VCaP (cell line): ENCODE measurements at regions not wholly inside any gene's neighbourhood (a gene's known extent, or its start where the extent isn't known, plus 50 kb on each side); places are given as distances from the start of the nearest gene placed in this dataset.

Experiments used
- H3K27ac ChIP-seq: fragments of 450-650 bp; 2 replicates; pipeline ENCODE4 v1.5.1; 2017
- CTCF ChIP-seq: fragments of 450-650 bp; conservative IDR thresholded peaks from 2 replicates; pipeline ENCODE4 v1.5.1; 2017; ENCODE audit warnings: mild to moderate bottlenecking, moderate library complexity

- no peak overlapping the region for H3K27ac ChIP-seq
- no peak for TF ChIP-seq CTCF
Observed at GRCh38 chr6:62940848-62941247, 270.4 kb upstream of the FKBP1C start.

- TF ChIP-seq CTCF: no peak
- no peak overlapping the region for H3K27ac ChIP-seq
Observed at GRCh38 chr6:62942000-62942399, 269.3 kb upstream of the FKBP1C start.

- H3K27ac ChIP-seq: no peak overlapping the region
- TF ChIP-seq CTCF: no peak
Observed at GRCh38 chr6:62968834-62969233, 242.4 kb upstream of the FKBP1C start.

- H3K27ac ChIP-seq: no peak overlapping the region
- TF ChIP-seq CTCF: no peak
Observed at GRCh38 chr6:62971976-62972658, 239.2 kb upstream of the FKBP1C start.

- no peak overlapping the region for H3K27ac ChIP-seq
- TF ChIP-seq CTCF: no peak
Observed at GRCh38 chr6:62974452-62974851, 236.8 kb upstream of the FKBP1C start.

GRCh38 chr6:62976566-62976965 is 234.7 kb upstream of the FKBP1C start:
- no peak overlapping the region for H3K27ac ChIP-seq
- no peak for TF ChIP-seq CTCF

GRCh38 chr6:62978920-62979319 is 232.3 kb upstream of the FKBP1C start:
- TF ChIP-seq CTCF: no peak
- H3K27ac ChIP-seq: no peak overlapping the region
